Sigmoid colon (tissue), 4 donors: ENCODE measurements at regions not wholly inside any gene's neighbourhood (a gene's known extent, or its start where the extent isn't known, plus 50 kb on each side); places are given as distances from the start of the nearest gene placed in this dataset.
"Not testable (repeated sequence)": the region's sequence is repeated elsewhere in the genome, so short reads cannot be mapped to it uniquely, and the experiment has no call there.

Experiments used
- CTCF ChIP-seq, 4 experiments: fragments of 450-650 bp in 3 of 4; fragments of 200-600 bp in 1 of 4; IDR thresholded peaks; one replicate each; pipeline ENCODE4 v1.5.1; 2016 to 2019; ENCODE audit warnings: antibody characterized with exemption in 4 of 4, mild to moderate bottlenecking in 3 of 4, moderate library complexity in 2 of 4
- POLR2A ChIP-seq, 2 donors: fragments of 450-650 bp; IDR thresholded peaks; one replicate each; pipeline ENCODE4 v1.6.1; 2016; ENCODE audit warnings: antibody characterized with exemption in 2 of 2, mild to moderate bottlenecking in 2 of 2, moderate library complexity in 2 of 2
- POLR2AphosphoS5 ChIP-seq, 4 donors: sonication (generic); formaldehyde crosslinking; IDR thresholded peaks; one replicate each; pipeline ENCODE4 v1.6.1; 2017; ENCODE audit warnings: antibody characterized with exemption in 4 of 4

GRCh38 chr3:130166856-130167255 lies 85.2 kb downstream of the ALG1L2 start:
- TF ChIP-seq POLR2AphosphoS5, CTCF, POLR2A (IDR thresholded peaks at IDR 0.05): not testable (repeated sequence)
